Stimulated activated CD8-positive, alpha-beta memory T cell treated with anti-CD3 and anti-CD28 coated beads, Interleukin-15, amount 100 ng/mL, for 48 hours (primary cell): ENCODE measurements at regions not wholly inside any gene's neighbourhood (a gene's known extent, or its start where the extent isn't known, plus 50 kb on each side); places are given as distances from the start of the nearest gene placed in this dataset.
A peak's percentile ranks its signal among the peaks of the same experiment; 100 is the strongest.

Experiments used
- DNase-seq, 2 donors: peaks; one replicate each; pipeline ENCODE4 v3.0.0-alpha.2; 2020; ENCODE audit warnings: low read depth in 2 of 2

DNA sequence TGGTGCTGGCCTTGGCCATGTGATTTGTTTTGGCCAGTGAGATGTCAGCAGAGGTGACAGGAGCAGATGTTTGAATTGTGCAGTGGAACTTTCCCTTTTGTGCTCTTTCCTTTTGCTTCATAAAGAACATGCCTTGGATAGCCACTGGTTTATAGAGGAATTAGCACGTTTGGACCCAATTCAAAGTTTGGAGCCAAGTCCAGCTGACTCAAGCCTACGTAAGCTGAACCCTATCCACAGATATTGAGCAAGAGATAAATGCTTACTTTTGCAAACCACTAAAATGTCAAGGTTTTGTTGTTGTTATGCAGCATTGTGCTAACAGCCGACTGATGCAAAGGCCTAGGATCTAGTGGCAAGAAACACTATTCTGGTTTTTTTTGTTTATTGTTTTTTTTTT, 230.9 kb upstream of the CITED2 start:
- DNase-seq: no peak

DNA sequence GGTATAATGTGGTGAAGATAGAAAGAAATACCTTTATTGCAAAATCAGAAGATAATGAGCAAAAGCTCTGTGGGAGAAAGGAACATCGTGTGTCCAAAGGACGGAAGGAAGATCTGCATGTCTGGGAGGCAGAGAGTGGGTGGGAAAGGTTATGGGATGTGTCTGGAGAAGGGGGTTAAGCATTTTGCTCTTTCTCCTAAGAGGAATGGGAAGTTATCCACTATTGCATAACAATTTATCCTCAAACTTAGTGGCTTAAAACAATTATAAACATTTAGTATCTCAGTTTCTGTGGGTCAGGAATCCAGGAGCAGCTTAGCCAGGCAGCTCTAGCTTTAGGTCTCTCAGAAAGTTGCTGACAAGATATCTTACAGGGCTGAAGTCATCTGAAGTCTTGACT, 229.1 kb upstream of the CITED2 start:
- no peak for DNase-seq

DNA sequence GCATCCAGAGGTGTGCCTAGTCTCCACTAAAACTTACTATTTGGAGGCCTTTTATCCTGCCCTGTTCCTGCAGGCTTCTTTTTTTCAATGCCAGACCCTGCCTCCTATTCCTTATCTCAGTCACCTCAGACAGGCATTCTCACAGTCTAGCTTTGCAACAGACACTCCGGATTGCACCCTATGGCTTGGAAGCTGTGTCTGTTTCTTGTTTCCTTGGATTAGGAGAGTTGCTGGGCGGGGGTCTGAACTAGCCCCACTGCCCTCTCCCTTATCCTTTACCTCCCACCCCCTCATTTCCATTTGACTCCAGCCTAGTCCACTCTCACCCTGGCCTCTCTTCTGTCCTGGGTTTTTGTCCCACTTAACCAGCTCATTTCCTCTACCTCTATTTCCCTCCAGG, 228.1 kb upstream of the CITED2 start:
- no peak for DNase-seq

DNA sequence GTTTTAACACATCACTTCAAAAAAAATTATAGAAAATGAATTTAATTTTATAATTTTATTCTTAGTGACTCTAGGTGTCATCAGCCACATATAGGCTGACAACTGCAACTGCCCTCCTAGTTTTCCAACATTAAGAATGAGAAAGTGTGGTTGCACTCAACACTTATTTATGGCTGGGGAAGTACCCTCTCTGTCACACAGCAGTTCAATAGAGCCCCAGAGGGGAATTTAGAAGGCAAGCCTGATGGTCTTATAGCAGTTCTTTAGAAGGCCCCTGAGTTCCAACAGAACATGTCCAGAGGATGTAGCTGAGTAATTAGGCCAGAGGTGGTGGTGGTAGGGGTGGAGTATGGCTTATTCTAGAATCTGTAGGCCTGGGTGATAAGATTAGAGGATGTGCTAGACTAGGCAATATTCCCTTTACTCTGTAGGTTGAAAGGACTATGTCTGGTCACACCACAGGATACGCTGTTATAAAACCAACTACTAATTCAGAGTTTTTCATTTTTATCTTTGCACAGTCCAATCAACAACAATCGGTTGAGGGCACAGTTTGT, 226.5 kb upstream of the CITED2 start:
- DNase-seq: peak in 1 of 2 donors; percentile 3

DNA sequence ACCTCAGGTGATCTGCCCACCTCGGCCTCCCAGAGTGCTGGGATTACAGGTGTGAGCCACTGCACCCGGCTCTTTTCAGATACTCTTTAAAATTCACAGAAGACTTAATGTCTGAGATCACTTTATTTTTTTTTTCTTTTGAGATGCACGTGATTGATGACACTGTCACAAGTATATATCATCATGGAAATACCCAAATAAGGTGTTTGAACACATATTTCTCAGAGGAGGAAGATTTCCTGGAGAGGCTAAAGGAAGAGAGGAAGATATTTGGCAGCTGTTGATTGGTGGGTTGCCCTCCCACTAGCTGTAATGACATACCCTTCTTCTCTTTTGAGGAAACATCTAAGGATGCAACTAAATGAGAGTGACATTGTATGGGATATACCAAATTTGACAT, 225.9 kb upstream of the CITED2 start:
- DNase-seq: no peak

DNA sequence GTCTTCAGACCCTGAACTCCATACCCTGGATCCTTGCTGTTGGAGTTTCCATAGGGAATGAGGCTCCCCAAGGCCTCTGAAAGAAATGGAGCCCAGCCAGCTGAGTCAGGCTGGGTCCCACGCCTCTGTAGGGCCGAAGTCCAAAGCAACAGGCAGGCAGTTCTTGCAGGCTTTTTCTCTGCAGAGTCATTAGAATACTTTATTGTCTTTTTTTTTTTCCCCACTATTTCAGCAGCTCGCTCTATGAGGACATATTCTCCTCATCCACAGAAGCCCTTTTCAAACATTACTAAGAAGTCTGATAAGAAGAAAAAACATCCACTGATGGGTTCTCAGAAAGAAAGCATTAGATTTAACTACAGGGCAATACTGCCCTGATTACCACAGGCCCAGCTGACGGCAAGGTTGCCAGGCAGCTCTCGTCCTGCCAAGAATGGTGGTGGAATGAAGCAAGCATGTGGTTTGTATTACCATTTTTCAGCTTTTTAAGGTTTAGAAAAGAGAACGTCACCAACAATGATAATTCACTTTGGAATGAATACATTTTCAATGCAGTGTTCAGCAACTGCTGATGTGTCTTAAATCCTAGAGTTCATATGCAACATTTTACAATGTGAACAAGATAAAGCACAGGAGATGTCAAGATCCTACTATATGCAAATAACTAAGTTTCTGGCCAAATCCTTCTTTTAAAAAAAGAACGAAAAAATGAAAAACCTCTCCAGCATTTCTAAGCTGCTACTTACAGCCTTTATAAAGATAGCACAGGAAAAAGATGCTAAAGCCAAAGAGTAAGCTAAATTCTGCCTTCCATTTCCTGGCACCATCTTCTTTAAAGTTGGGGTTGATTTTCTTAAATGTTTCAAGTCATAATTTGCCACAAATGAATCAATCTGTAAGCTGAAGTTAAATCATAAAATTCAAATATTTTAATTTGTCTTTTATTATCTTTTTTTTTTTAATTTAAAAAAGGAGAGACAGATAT, 223.6 kb upstream of the CITED2 start:
- no peak for DNase-seq

DNA sequence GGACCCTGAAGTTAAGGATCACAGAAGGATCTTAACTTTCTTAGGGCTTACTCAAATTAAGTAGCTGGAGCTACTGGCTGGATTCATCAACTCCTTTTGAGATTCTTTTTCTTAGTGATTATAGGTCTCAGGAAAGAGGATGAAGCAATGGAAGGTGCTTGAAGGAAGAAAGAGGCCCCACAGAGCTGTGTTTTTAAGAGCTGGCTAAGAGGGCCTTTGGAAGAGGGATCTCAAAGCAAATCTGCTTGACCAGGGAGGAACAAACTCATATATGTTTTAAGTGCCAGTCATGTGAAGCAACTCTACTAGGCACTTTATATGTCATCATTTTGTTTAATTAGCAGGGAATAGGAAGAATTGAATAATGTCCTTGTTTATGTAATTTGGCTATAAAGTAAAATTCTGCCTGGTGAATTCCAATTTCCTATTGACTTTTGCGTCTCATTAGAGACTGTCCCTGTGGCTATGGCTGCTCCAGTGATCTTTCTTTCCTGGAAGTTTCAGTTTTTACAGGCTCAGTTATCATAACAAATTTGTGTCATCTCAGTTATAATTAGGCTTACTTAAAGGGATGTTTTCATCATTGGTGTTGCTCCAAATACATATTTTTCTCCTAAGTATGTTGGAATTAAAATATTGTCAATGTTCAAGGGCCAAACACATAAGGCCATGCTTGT, 222.8 kb upstream of the CITED2 start:
- DNase-seq: no peak

DNA sequence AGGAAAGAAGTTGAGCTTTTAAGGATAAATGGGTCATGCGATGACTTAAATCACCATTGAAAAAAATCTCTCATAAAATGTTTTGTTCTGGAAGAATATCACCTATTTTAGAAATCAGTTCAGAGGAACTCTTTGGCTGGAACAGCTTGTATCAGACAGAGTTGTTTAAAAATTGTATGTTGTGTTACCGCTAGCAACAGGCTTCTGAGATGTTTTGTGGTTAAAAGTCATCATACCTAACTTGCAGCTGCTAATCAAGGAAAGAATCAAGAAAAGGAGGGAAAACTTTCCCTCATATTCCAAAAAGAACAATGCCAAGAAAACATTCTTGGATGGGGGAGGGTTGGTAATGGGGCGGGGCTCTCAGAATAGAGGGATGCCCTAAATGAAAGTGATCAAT, 220.7 kb upstream of the CITED2 start:
- no peak for DNase-seq

DNA sequence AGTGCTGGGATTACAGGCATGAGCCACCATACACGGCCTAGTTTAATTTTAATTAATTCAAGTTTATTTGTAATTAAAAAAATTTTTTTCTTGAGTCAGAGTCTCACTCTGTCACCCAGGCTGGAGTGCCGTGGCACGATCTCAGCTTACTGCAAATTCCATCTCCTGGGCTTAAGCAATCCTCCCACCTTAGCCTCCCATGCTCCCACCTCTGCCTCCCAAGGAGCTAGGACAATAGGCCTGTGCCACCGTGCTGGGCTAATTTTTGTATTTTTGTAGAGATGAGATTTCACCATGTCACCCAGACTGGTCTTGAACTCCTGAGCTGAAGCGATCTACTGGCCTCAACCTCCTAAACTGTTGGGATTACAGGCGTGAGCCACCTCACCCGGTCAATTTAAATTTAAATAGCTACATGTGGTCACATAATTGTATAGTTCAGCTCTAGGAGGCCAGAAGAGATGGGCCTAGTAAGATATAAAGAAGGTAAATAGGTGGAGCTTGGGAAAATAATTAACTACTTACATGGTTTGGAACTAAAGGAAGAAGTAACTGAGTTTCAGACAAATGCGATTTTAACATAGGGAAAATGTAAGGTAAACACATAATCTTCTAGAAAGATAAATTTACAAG, 220.0 kb upstream of the CITED2 start:
- no peak for DNase-seq

DNA sequence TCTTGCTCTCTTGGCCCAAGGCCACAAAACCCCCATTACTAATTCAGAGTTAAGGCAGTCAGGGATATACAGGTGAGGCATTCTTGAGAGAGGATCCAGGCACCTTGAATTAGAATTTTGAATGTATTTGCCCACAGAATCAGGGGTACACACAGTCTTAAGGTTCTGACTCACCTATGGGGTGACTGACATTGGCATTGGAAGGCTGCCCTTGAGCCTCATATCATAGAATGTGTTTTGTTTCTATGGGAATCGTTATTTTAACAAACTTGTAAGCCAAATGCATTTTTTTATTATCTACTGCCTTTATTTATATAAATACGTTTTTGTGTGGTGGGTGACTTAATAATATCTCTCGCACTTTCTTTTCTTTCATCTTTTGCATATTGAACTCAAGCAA, 218.6 kb upstream of the CITED2 start:
- no peak for DNase-seq

DNA sequence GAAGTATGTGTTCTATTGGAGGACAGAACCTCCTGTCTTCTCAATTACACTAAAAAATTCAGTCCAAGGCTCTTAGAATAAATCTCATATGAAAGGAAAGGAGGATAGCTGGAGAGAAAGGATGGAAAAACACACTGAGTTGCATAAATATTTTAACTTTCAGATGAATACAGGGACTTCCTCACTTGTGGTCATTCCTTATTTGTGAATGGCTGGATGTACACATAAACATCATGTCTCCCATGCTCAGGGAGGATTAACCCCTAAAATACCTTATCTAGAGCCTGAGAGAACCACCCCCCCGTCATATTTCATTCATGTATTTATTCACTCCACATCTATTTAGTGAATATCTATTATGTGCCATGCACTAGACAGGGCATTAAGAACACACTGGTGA, 217.6 kb upstream of the CITED2 start:
- DNase-seq: no peak

DNA sequence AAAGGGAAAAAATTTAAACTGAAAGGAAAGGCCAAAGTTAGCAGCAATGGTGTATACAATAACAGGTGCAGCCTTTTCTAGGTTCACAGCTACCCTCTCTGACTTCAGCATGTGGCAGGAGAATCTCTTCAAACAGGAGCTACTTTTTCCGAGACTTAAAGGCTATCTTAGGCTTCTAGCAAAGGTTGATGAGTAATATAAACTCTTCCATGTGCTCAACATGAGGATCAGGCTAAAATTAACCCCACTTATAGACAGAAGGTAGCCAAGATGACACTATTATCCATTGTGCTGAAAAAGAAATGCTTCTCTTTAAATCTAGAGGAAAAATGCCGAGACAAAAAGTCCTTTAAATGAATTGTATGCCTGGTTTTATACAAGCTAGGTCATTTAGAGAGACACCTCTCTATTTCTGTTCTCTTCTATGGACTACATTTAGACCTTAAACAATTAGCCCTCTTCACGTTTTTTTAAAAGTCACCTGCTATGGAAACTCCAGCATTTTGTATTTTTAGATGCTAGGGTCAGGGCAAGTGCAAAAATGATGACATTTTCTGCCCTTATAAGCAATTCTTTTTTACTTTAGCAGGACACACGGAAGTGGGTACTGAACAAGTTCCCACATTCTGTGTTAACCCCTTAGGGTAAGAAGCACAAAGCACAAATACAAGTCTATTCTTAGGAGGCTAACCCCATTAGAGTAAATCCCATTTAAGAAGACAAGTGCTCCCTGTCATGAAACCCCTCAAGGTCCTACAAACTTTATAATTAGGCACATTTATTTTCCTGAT, 216.8 kb upstream of the CITED2 start:
- DNase-seq: no peak

DNA sequence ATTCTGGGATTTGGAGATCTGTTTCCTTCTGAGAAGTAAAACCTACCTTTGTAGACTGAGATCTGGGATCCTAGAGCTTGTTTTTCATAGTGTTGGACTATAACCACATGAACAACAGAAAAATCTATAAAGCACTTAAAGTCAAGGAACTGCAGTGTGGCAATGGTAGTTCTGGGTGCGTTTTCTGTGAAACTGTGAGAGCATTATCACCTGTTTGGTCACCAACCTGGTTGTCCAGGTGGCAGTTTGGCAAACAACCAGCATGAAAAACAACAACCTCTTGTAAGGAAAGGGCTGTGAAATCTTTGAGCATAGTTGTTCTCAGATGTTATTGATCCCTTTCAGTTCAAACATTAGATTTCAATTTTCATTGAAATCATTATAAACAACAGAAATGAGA, 215.8 kb upstream of the CITED2 start:
- no peak for DNase-seq

DNA sequence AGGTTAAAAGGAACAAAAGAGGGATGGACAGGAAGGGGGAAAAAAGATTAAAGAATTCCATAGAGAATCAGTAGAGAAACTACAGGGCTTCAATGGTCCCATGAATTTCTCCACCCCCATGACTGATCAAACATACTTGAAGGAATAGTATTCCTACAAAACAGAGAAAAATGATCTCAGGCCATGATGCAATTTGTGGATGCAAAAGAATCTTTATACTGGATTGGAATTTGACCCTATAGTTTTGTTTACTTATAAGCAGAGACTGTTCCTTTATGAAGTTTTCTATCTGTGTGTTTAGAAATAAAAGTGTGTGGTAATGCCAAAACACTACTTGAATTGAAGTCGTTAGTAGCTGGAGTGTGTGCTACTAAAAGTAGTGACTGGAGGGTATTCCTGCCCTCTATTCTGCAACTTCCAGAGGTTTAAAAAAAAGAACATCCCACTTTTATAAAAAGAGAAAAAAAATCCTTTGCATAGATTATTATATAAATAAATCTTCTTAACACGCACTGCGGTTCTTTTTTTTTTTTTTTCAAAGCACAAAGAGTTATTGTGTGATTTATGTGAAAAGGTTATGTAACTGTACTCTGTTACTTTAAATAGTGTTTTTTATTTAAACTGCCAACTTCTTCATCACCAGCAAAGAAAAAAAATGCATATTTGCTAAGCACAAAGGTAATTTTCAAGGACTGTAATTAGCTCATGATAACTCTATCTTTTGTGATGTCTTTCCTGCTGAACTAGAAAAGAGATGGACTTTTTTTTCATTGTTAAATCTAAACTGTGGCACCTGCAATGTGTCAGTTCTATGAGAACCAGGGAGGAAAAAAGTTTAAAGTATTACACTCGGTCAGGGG, 214.5 kb upstream of the CITED2 start:
- no peak for DNase-seq

DNA sequence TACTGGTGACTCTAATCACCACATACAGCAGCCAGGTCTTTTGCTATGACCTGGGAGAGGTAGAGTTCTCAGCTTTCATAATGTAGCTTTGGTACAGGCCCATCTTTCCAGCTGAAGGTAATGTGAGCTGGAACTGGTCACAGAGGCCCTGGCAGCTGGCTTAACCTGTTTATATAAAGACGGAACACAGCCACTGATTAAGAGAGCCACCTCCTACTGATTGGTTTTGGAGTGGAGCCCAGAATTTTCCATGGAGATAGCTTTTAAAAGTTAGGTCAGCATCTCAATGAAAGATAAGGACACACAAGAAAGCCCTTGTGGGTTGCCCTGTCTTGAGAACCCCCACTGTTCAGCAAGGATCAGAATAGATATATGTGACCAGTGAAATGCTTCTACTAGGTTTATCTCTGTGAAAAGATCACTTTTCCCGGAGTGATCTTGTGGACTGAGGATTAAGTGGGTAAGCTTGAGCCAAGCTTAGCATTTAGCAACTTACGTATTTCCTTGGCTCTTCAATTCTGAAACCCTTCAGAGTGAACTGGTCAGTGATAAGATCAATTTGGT, 213.7 kb upstream of the CITED2 start:
- no peak for DNase-seq

DNA sequence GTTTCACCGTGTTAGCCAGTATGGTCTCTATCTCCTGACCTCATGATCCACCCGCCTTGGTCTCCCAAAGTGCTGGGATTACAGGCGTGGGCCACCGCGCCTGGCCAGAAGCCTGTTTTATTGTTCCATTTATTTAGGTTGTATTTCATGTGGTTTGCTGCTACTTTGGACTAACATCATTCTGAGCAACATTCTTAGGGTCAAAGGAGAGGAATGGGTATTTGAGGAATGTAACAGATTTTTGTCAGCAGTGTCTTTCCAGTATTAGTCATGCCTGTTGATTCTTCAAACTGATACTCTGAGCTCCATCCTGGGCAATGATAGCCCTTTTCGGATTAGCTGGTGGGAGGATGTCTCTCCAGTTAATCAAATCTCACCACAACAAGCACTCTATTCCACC, 213.0 kb upstream of the CITED2 start:
- no peak for DNase-seq

DNA sequence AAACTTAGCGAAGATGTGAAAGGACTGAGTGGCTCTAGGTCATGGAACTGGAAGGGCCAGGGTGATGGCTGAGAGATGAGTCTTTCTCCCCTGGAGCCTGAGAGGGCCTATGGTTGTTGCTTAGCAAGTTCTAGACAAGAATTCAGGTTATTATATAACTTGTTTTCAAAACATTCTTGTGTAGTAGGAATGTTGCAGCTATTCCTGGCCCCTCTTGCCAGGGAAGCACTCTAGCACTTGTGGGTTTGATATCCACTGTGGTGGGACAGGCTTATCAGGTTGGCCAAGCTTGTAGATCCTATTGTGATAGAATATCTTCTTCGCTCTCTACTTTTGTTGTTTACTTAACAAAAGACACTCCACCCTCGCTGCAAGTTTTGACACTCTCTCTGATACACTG, 211.8 kb upstream of the CITED2 start:
- no peak for DNase-seq

DNA sequence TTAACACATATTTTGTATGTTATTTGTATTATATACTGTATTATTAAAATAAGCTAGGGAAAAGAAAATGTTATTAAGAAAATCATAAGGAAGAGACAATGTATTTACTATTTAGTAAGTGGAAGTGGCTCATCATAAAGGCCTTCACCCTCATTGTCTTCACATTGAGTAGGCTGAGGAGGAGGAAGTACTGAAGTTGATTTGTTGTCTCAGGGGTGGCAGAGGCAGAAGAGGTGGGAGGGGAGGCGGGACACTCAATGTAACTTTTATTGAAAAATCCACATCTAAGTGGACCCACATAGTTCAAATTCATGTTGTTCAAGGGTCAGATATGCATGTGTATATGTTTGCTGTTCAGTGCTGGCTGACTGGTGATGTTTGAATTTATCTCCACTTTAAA, 210.2 kb upstream of the CITED2 start:
- DNase-seq: no peak

DNA sequence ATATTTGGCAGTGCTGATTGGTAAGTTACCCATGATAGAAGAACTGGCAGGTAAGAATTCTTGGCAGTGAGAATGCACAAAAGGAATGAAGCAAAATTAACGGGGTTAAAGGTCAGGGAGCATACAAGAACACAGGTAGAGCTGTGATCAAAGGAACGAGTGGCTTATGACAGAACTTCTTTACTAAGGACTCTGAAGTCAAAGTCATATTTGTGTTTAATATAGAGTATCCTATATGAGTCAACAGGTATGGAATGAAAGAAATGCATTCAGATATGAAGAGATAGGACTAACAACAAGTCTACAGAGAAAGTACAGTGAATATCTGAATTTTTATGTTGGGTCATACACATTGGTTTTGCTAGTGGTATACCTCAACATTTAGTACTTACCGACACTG, 209.0 kb upstream of the CITED2 start:
- no peak for DNase-seq

DNA sequence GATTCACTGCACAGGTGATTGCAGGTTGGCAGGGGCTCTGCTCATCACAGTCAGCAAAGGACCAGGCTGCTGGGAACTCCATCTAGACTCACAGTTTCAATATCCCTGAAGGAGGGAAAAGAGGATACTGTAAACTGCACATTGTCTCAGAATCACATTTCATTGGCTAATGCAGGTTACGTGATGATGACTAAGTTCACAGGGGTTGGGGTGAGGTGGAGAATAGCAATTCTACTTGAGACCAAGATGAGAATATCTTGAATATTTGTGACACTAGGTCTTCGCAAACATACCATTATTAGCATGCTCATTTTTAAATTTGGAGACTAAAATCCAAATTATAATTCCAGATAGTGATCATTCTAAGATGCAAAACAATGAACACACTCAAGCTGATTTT, 208.5 kb upstream of the CITED2 start:
- no peak for DNase-seq
